Astrocyte of the cerebellum (primary cell): ENCODE measurements at regions not wholly inside any gene's neighbourhood (a gene's known extent, or its start where the extent isn't known, plus 50 kb on each side); places are given as distances from the start of the nearest gene placed in this dataset.

Source experiments
- DNase-seq: peaks from one replicate; pipeline ENCODE4 v3.0.0-alpha.2; 2011; ENCODE audit warnings: low read depth
- H3K4me3 ChIP-seq: 2 replicates; pipeline ENCODE4 v1.5.1; 2011; ENCODE audit warnings: mild to moderate bottlenecking, low read depth, low read length, moderate library complexity
- CTCF ChIP-seq: IDR thresholded peaks from 2 replicates; pipeline ENCODE4 v1.5.1; 2012; ENCODE audit warnings: low read length, low read depth, moderate library complexity, mild to moderate bottlenecking; ENCODE audit errors: missing control alignments
- in situ Hi-C: cut with HindIII; loops from 2 replicates; pipeline ENCODE4 v1.10.0; 2017; ENCODE audit warnings: low sequenced_read_pairs

- in situ Hi-C loops, result no loop called here
- no peak for TF ChIP-seq CTCF
- no peak for DNase-seq
- no peak overlapping the region for H3K4me3 ChIP-seq
These were observed 279.6 kb upstream of the PITX2 start for GRCh38 chr4:110902500-110902899.

GRCh38 chr4:110904435-110905065 lies 281.7 kb upstream of the PITX2 start:
- no peak for TF ChIP-seq CTCF
- DNase-seq, result peak; percentile 2
- H3K4me3 ChIP-seq, result no peak overlapping the region
- in situ Hi-C loops, result no loop called here

GRCh38 chr4:110905367-110905766 lies 282.5 kb upstream of the PITX2 start:
- in situ Hi-C loops, result no loop called here

GRCh38 chr4:110907801-110908313 lies 285.0 kb upstream of the PITX2 start:
- no peak for TF ChIP-seq CTCF
- no peak overlapping the region for H3K4me3 ChIP-seq
- DNase-seq, result no peak
- in situ Hi-C loops, result no loop called here

More at GRCh38 chr4:110905367-110905766, 282.5 kb upstream of the PITX2 start:
- no peak overlapping the region for H3K4me3 ChIP-seq
- no peak for TF ChIP-seq CTCF
- DNase-seq, result no peak

GRCh38 chr4:110914791-110915190 lies 291.9 kb upstream of the PITX2 start:
- in situ Hi-C loops, result no loop called here
- H3K4me3 ChIP-seq, result no peak overlapping the region
- TF ChIP-seq CTCF, result no peak
- DNase-seq, result no peak

GRCh38 chr4:110915301-110915700 lies 292.4 kb upstream of the PITX2 start:
- TF ChIP-seq CTCF, result no peak
- DNase-seq, result no peak
- in situ Hi-C loops, result no loop called here
- H3K4me3 ChIP-seq, result no peak overlapping the region
